Spleen (tissue), 11 donors: ENCODE measurements at regions not wholly inside any gene's neighbourhood (a gene's known extent, or its start where the extent isn't known, plus 50 kb on each side); places are given as distances from the start of the nearest gene placed in this dataset.

Source experiments
- DNase-seq: peaks from one replicate; pipeline ENCODE4 v3.0.0-alpha.2; 2020
- H3K27ac ChIP-seq, 8 donors: fragments of 200-600 bp; sonication (generic) in 7 of 8; 1 replicate in 4 of 8; 2 replicates in 4 of 8; pipeline versions ENCODE4 v1.5.0 to v1.8.0; 2016 to 2021; ENCODE audit warnings: inconsistent platforms in 4 of 8, mild to moderate bottlenecking in 4 of 8, moderate library complexity in 1 of 8
- H3K27me3 ChIP-seq, 7 donors: fragments of 200-600 bp; sonication (generic) in 6 of 7; replicated peaks in 1 of 7; 1 replicate in 4 of 7; 2 replicates in 3 of 7; pipeline versions ENCODE4 v1.5.0 to v1.8.0; 2016 to 2021; ENCODE audit warnings: inconsistent platforms in 3 of 7, mild to moderate bottlenecking in 1 of 7
- H3K36me3 ChIP-seq, 6 donors: fragments of 200-600 bp; sonication (generic) in 5 of 6; 1 replicate in 4 of 6; 2 replicates in 2 of 6; pipeline versions ENCODE4 v1.5.0 to v1.8.0; 2016 to 2021; ENCODE audit warnings: inconsistent platforms in 2 of 6
- H3K4me1 ChIP-seq, 6 donors: fragments of 200-600 bp; sonication (generic) in 5 of 6; 1 replicate in 3 of 6; 2 replicates in 3 of 6; pipeline versions ENCODE4 v1.5.0 to v1.8.0; 2016 to 2021; ENCODE audit warnings: inconsistent platforms in 3 of 6
- H3K4me3 ChIP-seq, 8 donors: fragments of 200-600 bp; sonication (generic) in 7 of 8; 1 replicate in 4 of 8; 2 replicates in 4 of 8; pipeline versions ENCODE4 v1.5.0 to v1.8.0; 2016 to 2021; ENCODE audit warnings: inconsistent platforms in 4 of 8, mild to moderate bottlenecking in 4 of 8, moderate library complexity in 2 of 8
- H3K9me3 ChIP-seq, 8 donors: fragments of 200-600 bp; sonication (generic) in 7 of 8; 1 replicate in 4 of 8; 2 replicates in 4 of 8; pipeline versions ENCODE4 v1.5.0 to v1.8.0; 2016 to 2021; ENCODE audit warnings: inconsistent platforms in 4 of 8
- POLR2A ChIP-seq, 3 donors: fragments of 450-650 bp; IDR thresholded peaks; one replicate each; pipeline ENCODE4 v1.5.1; 2017; ENCODE audit warnings: antibody characterized with exemption in 3 of 3, mild to moderate bottlenecking in 1 of 3
- POLR2AphosphoS5 ChIP-seq, 3 donors: sonication (generic); formaldehyde crosslinking; IDR thresholded peaks; one replicate each; pipeline ENCODE4 v1.5.1; 2017; ENCODE audit warnings: antibody characterized with exemption in 3 of 3
- WGBS, 5 donors: extraction: QIAGEN DNeasy Blood & Tissue Kit in 3 of 5; methylation state at CpG; one replicate each; pipeline versions ENCODE4 v1.1.5 to v1.1.7; 2013 to 2018; 5-methylcytosine and 5-hydroxymethylcytosine counted together
- intact Hi-C: fragments of 100-400 bp; cut with DNase I; formaldehyde crosslinking; loops from one replicate; pipeline ENCODE4 v1.15.0; 2023; ENCODE audit warnings: low total_unique reads
- TF ChIP-seq, protein P1 (sequence below), 11 experiments: fragments of 200-600 bp in 7 of 11; fragments of 450-650 bp in 4 of 11; sonication (generic) in 4 of 11; IDR thresholded peaks in 8 of 11; conservative IDR thresholded peaks in 3 of 11; 1 replicate in 7 of 11; 2 replicates in 4 of 11; pipeline versions ENCODE4 v1.4.0 to v1.8.0; 2016 to 2021; ENCODE audit warnings: antibody characterized with exemption in 11 of 11, inconsistent platforms in 4 of 11, mild to moderate bottlenecking in 1 of 11
- donor health status: healthy with polysubstance abuse.
- donor health status: DM: no; HTN: no; CAD: no; lungs with moderate emphysema.
- donor health status: DM: no; HTN: no; CAD: no.
- donor health status: Bipolar disorder and iron deficiency.
- donor health status: healthy.
- donor health status: DM: no; HTN: no; CAD: no.
- donor health status: DM: yes; HTN: yes; CAD: no.

DNA sequence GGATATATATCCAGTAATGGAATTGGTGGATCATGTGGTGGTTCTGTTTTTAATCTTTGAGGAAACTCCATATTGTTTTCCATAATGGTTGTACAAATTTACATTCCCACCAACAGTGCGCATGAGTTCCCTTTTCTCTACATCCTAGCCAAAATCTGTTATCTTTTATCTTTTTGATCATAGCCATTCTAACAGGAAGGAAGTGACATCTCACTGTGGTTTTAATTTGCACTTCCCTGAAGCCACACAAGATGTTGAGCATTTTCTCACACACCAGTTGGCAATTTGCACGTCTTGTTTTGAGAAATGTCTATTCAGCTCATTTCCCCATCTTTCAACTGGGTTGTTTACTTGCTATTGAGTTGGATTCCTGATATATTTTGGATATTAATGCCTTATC is 194.9 kb downstream of the CBLL2 start:
- Histone ChIP-seq H3K27ac (no peak overlapping the region), H3K36me3 (no peaks in the 10 kb centered on the region), H3K9me3 (no peaks in the 10 kb centered on the region), H3K27me3 (peaks cover 0 to 3% (median 0%) of the 10 kb centered on the region in 7 donors), H3K4me3 (no peak overlapping the region), H3K4me1 (no peaks in the 10 kb centered on the region)
- TF ChIP-seq, protein P1, sequence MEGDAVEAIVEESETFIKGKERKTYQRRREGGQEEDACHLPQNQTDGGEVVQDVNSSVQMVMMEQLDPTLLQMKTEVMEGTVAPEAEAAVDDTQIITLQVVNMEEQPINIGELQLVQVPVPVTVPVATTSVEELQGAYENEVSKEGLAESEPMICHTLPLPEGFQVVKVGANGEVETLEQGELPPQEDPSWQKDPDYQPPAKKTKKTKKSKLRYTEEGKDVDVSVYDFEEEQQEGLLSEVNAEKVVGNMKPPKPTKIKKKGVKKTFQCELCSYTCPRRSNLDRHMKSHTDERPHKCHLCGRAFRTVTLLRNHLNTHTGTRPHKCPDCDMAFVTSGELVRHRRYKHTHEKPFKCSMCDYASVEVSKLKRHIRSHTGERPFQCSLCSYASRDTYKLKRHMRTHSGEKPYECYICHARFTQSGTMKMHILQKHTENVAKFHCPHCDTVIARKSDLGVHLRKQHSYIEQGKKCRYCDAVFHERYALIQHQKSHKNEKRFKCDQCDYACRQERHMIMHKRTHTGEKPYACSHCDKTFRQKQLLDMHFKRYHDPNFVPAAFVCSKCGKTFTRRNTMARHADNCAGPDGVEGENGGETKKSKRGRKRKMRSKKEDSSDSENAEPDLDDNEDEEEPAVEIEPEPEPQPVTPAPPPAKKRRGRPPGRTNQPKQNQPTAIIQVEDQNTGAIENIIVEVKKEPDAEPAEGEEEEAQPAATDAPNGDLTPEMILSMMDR (IDR thresholded peaks at IDR 0.05 in 8 of 11, conservative IDR thresholded peaks at IDR 0.05 in 3 of 11) = no peak
- TF ChIP-seq POLR2AphosphoS5 (IDR thresholded peaks at IDR 0.05) (no peak), POLR2A (IDR thresholded peaks at IDR 0.05) (no peak)
- intact Hi-C loops = no loop called here
- WGBS, 5 donors = 14 to 37% (median 25%) methylated on average over 2 of the region's 2 CpGs
- DNase-seq = no peak

DNA sequence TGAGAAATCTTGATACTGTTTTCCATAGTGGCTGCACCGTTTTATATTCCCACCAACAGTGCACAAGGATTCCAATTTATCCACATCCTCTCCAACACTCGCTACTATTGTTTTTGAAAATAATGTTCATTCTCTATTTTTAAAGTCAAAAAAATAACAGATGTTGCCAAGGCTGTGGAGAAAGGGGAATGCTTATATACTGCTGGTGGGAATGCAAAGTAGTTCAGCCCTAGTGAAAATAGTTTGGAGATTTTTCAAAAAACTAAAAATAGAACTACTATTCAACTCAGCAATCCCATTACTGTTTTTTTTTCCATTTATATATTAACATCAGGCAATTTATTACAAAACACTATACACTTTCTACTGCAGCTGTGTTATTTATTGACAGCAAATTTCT is 208.7 kb downstream of the CBLL2 start:
- Histone ChIP-seq H3K27ac (no peak overlapping the region), H3K4me1 (no peaks in the 10 kb centered on the region), H3K9me3 (peaks cover 0 to 40% (median 15%) of the 10 kb centered on the region in 8 donors), H3K4me3 (no peak overlapping the region), H3K27me3 (no peaks in the 10 kb centered on the region), H3K36me3 (no peaks in the 10 kb centered on the region)
- intact Hi-C loops = no loop called here
- 55 to 83% (median 69%) methylated on average over 2 of the region's 2 CpGs for WGBS, 5 donors
- no peak for TF ChIP-seq POLR2AphosphoS5 (IDR thresholded peaks at IDR 0.05)
- TF ChIP-seq POLR2A (IDR thresholded peaks at IDR 0.05) = no peak
- TF ChIP-seq, protein P1 (IDR thresholded peaks at IDR 0.05 in 8 of 11, conservative IDR thresholded peaks at IDR 0.05 in 3 of 11) = no peak
- no peak for DNase-seq

DNA sequence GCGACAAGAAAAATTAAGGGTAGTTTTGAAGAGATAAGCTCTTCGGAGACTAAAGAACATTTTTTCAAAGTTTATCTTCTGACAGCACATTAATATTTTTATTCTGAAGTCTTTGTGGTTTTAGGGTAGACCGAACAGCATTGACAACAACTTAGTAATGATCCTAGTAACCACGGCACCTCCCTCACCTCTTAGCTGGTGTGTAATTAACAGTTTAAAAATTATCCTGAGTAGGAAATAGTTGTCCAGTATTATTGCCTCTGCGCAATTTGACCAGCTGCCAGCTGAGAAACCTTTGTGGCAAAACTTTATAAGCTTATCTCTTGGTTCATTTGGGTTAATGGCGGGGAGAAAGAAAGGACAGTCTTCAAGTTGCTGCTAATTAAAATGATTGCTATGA is 213.6 kb downstream of the CBLL2 start:
- no peak overlapping the region for H3K4me3 ChIP-seq
- WGBS, 5 donors = 60 to 68% (median 65%) methylated on average over 6 of the region's 6 CpGs
- no peak overlapping the region for H3K27ac ChIP-seq
- no peaks in the 10 kb centered on the region for H3K36me3 ChIP-seq
- intact Hi-C loops = no loop called here
- TF ChIP-seq POLR2AphosphoS5 (IDR thresholded peaks at IDR 0.05) = no peak
- TF ChIP-seq POLR2A (IDR thresholded peaks at IDR 0.05) = no peak
- TF ChIP-seq, protein P1 (IDR thresholded peaks at IDR 0.05 in 8 of 11, conservative IDR thresholded peaks at IDR 0.05 in 3 of 11) = no peak
- H3K27me3 ChIP-seq = no peaks in the 10 kb centered on the region
- peaks cover 0 to 7% (median 0%) of the 10 kb centered on the region in 8 donors for H3K9me3 ChIP-seq
- no peaks in the 10 kb centered on the region for H3K4me1 ChIP-seq
- no peak for DNase-seq

DNA sequence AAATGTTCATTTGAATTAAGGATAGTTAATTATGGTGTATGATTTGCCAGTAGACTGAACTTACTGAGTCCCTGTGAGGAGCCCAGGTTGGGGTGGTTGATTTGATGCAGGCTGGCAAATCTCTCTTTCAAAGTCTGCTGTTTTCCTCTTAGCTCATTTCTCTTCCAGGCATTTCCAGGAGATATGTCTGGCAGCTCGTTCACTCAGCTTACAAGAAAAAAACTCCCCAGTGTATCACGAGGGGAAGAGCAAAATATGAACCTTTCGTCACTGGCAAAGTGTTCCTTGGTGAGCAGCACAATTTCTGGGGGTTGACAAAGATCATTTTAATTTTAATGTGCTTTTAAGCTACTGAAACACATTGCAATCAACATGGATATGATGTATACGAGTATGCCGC is 244.2 kb downstream of the CBLL2 start:
- Histone ChIP-seq H3K4me3 (no peak overlapping the region), H3K9me3 (no peaks in the 10 kb centered on the region), H3K27me3 (no peaks in the 10 kb centered on the region), H3K27ac (no peak overlapping the region), H3K4me1 (no peaks in the 10 kb centered on the region), H3K36me3 (no peaks in the 10 kb centered on the region)
- no peak for DNase-seq
- 53 to 76% (median 60%) methylated on average over 5 of the region's 5 CpGs for WGBS, 5 donors
- intact Hi-C loops = no loop called here
- TF ChIP-seq POLR2A (IDR thresholded peaks at IDR 0.05) = no peak
- TF ChIP-seq, protein P1 (IDR thresholded peaks at IDR 0.05 in 8 of 11, conservative IDR thresholded peaks at IDR 0.05 in 3 of 11) = no peak
- TF ChIP-seq POLR2AphosphoS5 (IDR thresholded peaks at IDR 0.05) = no peak
